SK-N-SH (cell line): ENCODE measurements at regions not wholly inside any gene's neighbourhood (a gene's known extent, or its start where the extent isn't known, plus 50 kb on each side); places are given as distances from the start of the nearest gene placed in this dataset.

ENCODE experiments used
- CTCF ChIA-PET: fragments of 300-600, 350-600 bp; formaldehyde crosslinking; extraction: SDS; loops from one replicate; lab custom pipeline; 2021; lab: Yijun Ruan, JAX
- POLR2A ChIA-PET: fragments of 350-600 bp; sonication (Branson Sonifier 250); formaldehyde crosslinking; extraction: SDS; loops from one replicate; lab custom pipeline; 2020; ENCODE audit warnings: antibody characterized with exemption, inconsistent platforms; lab: Yijun Ruan, JAX
- DNase-seq: peaks from one replicate; pipeline ENCODE4 v3.0.0; 2012
- H2AFZ ChIP-seq: fragments of 200-600 bp; sonication (generic); 2 replicates; pipeline ENCODE4 v1.8.1; 2016; ENCODE audit warnings: antibody characterized with exemption, mild to moderate bottlenecking, low read depth
- H3F3A ChIP-seq: fragments of 200-600 bp; sonication (generic); replicated peaks from 2 replicates; pipeline ENCODE3; 2016; ENCODE audit warnings: antibody characterized with exemption, mild to moderate bottlenecking; ENCODE audit not compliant: insufficient read depth
- H3K27ac ChIP-seq, 2 experiments: fragments of 200-500 bp in 1 of 2; fragments of 200-600 bp in 1 of 2; sonication (Bioruptor generic) in 1 of 2; sonication (generic), shearing (Covaris generic) in 1 of 2; 2 replicates each; pipeline versions ENCODE4 v1.5.1 to v1.6.1; 2014 to 2016; ENCODE audit warnings: low read depth in 2 of 2, inconsistent platforms in 1 of 2, low read length in 1 of 2, mild to moderate bottlenecking in 1 of 2, mixed read lengths in 1 of 2
- H3K27me3 ChIP-seq: fragments of 200-600 bp; sonication (generic), shearing (Covaris generic); 2 replicates; pipeline ENCODE4 v1.6.1; 2016; ENCODE audit warnings: mixed run types; ENCODE audit not compliant: insufficient read depth
- H3K36me3 ChIP-seq, 2 experiments: fragments of 200-500 bp in 1 of 2; fragments of 200-600 bp in 1 of 2; sonication (Bioruptor generic) in 1 of 2; sonication (generic) in 1 of 2; replicated peaks in 1 of 2; 2 replicates each; pipeline versions ENCODE3 to v1.5.1; 2014 to 2016; ENCODE audit warnings: low read length in 1 of 2, mild to moderate bottlenecking in 1 of 2; ENCODE audit not compliant: insufficient read depth in 2 of 2, control insufficient read depth in 1 of 2
- H3K4me1 ChIP-seq, 2 experiments: fragments of 200-500 bp in 1 of 2; fragments of 200-600 bp in 1 of 2; sonication (Bioruptor generic) in 1 of 2; sonication (generic), shearing (Covaris generic) in 1 of 2; 2 replicates each; pipeline versions ENCODE4 v1.5.1 to v1.6.1; 2014 to 2016; ENCODE audit warnings: low read depth in 1 of 2, low read length in 1 of 2, mixed run types in 1 of 2; ENCODE audit not compliant: insufficient read depth in 2 of 2, control insufficient read depth in 1 of 2
- H3K4me2 ChIP-seq: fragments of 200-600 bp; sonication (generic), shearing (Covaris generic); 2 replicates; pipeline ENCODE4 v1.6.1; 2017; ENCODE audit warnings: mixed run types
- H3K4me3 ChIP-seq, 2 experiments: fragments of 200-500 bp in 1 of 2; fragments of 200-600 bp in 1 of 2; sonication (Bioruptor generic) in 1 of 2; sonication (generic), shearing (Covaris generic) in 1 of 2; 2 replicates each; pipeline versions ENCODE4 v1.5.1 to v1.8.1; 2014 to 2016; ENCODE audit warnings: low read depth in 2 of 2, inconsistent platforms in 1 of 2, low read length in 1 of 2, mild to moderate bottlenecking in 1 of 2, mixed read lengths in 1 of 2, moderate library complexity in 1 of 2
- H3K79me2 ChIP-seq: fragments of 200-600 bp; sonication (generic); 2 replicates; pipeline ENCODE4 v1.8.1; 2017; ENCODE audit warnings: mild to moderate bottlenecking; ENCODE audit not compliant: insufficient read depth
- H3K9ac ChIP-seq: fragments of 200-600 bp; sonication (generic); 2 replicates; pipeline ENCODE4 v1.6.1; 2017; ENCODE audit warnings: mixed run types
- H3K9me2 ChIP-seq: fragments of 200-600 bp; sonication (generic); 2 replicates; pipeline ENCODE4 v1.6.1; 2017; ENCODE audit warnings: mixed run types
- H3K9me3 ChIP-seq: fragments of 200-600 bp; sonication (generic); 2 replicates; pipeline ENCODE4 v1.6.1; 2017; ENCODE audit warnings: mixed run types, mild to moderate bottlenecking, moderate library complexity
- H4K20me1 ChIP-seq: fragments of 200-600 bp; sonication (generic); 2 replicates; pipeline ENCODE4 v1.6.1; 2017; ENCODE audit warnings: mild to moderate bottlenecking, mixed run types; ENCODE audit not compliant: insufficient read depth
- GATA2 ChIP-seq: sonication (generic); formaldehyde crosslinking; IDR thresholded peaks from 2 replicates; pipeline ENCODE4 v1.5.0; 2020; ENCODE audit warnings: mild to moderate bottlenecking, missing genetic modification reagents
- MAX ChIP-seq: IDR thresholded peaks from 2 replicates; pipeline ENCODE4 v1.4.0; 2012; ENCODE audit warnings: low read depth
- POLR2AphosphoS5 ChIP-seq: IDR thresholded peaks from 2 replicates; pipeline ENCODE4 v1.6.1; 2012; ENCODE audit warnings: low read depth, low read length
- RAD21 ChIP-seq: IDR thresholded peaks from 2 replicates; pipeline ENCODE4 v1.6.1; 2012; ENCODE audit warnings: mild to moderate bottlenecking, low read length
- REST ChIP-seq: IDR thresholded peaks from 2 replicates; pipeline ENCODE4 v1.6.1; 2012; ENCODE audit warnings: mild to moderate bottlenecking, low read depth, low read length, moderate library complexity
- RFX5 ChIP-seq: IDR thresholded peaks from 2 replicates; pipeline ENCODE4 v1.6.1; 2012; ENCODE audit warnings: mild to moderate bottlenecking, improper control_type of control experiment, low read length
- RXRA ChIP-seq: IDR thresholded peaks from 2 replicates; pipeline ENCODE4 v1.4.0; 2012; ENCODE audit warnings: low read depth, mild to moderate bottlenecking, borderline replicate concordance
- TCF12 ChIP-seq: IDR thresholded peaks from 2 replicates; pipeline ENCODE4 v1.4.0; 2012
- WGBS: methylation state at CpG from one replicate; pipeline ENCODE4 v1.1.6; 2017; ENCODE audit warnings: low lambda C conversion rate; 5-methylcytosine and 5-hydroxymethylcytosine counted together
- TF ChIP-seq, protein P1 (sequence below): fragments of 200-600 bp; sonication (generic); IDR thresholded peaks from 2 replicates; pipeline ENCODE4 v1.6.1; 2017; ENCODE audit warnings: antibody characterized with exemption, mild to moderate bottlenecking, moderate library complexity
- TF ChIP-seq, protein P2 (sequence below): fragments of 150-350 bp; IDR thresholded peaks from 2 replicates; pipeline ENCODE4 v1.6.1; 2016; ENCODE audit warnings: mild to moderate bottlenecking, low read depth, low read length
- TF ChIP-seq, protein P3 (sequence below): IDR thresholded peaks from 2 replicates; pipeline ENCODE4 v1.4.0; 2012; ENCODE audit warnings: low read depth, borderline replicate concordance
- TF ChIP-seq, protein P4 (sequence below): IDR thresholded peaks from 2 replicates; pipeline ENCODE4; 2012

- no peak for TF ChIP-seq GATA2 (CRISPR knock-in tag)
- TF ChIP-seq RXRA, result no peak
- TF ChIP-seq RAD21, result no peak
- TF ChIP-seq, protein P1, sequence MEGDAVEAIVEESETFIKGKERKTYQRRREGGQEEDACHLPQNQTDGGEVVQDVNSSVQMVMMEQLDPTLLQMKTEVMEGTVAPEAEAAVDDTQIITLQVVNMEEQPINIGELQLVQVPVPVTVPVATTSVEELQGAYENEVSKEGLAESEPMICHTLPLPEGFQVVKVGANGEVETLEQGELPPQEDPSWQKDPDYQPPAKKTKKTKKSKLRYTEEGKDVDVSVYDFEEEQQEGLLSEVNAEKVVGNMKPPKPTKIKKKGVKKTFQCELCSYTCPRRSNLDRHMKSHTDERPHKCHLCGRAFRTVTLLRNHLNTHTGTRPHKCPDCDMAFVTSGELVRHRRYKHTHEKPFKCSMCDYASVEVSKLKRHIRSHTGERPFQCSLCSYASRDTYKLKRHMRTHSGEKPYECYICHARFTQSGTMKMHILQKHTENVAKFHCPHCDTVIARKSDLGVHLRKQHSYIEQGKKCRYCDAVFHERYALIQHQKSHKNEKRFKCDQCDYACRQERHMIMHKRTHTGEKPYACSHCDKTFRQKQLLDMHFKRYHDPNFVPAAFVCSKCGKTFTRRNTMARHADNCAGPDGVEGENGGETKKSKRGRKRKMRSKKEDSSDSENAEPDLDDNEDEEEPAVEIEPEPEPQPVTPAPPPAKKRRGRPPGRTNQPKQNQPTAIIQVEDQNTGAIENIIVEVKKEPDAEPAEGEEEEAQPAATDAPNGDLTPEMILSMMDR, result no peak
- TF ChIP-seq, protein P2, sequence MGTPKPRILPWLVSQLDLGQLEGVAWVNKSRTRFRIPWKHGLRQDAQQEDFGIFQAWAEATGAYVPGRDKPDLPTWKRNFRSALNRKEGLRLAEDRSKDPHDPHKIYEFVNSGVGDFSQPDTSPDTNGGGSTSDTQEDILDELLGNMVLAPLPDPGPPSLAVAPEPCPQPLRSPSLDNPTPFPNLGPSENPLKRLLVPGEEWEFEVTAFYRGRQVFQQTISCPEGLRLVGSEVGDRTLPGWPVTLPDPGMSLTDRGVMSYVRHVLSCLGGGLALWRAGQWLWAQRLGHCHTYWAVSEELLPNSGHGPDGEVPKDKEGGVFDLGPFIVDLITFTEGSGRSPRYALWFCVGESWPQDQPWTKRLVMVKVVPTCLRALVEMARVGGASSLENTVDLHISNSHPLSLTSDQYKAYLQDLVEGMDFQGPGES, result no peak
- no peak for TF ChIP-seq TCF12
Measured at GRCh38 chr2:122138561-122138960, 383.1 kb downstream of the TSN start (continued).

DNA sequence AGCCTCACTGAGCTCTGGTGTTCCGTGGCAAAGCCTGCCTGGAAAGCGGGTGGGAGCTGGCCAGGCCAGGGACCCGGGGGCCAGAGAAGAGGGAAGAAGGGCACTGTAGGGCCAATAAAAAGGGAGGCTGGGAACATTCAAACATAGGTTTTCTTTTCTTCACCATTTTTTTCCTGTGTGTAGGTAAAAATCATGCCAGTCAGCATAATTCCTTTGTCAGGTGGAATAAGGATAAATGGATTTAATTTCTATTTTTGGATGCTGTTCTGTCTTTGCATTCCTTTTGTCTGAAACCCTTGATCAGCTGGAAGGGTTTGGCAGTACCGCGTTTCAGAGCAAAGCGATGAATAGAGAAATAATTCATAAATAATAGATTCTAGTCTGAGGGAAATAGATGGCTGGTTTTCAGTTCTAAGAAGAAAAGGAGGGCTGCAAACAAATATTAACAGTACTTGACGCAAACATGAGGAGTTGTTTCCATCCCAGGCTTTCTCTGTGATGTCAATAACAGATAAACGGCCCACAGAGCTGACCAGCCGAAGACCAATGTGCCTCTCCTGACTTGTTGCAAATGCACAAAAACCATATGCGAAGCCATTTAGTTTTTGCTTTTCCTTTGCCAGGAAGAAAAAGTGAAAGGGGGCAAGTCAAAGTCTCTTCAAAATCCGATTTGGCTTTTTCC is 384.4 kb downstream of the TSN start:
- no peak overlapping the region for H3K9ac ChIP-seq
- H3F3A ChIP-seq, result no peaks in the 10 kb centered on the region
- no peak overlapping the region for H3K4me3 ChIP-seq
- H3K4me1 ChIP-seq, result no peaks in the 10 kb centered on the region
- TF ChIP-seq REST (no peak), POLR2AphosphoS5 (no peak), RAD21 (no peak), RFX5 (no peak), MAX (no peak)
- TF ChIP-seq, protein P3, sequence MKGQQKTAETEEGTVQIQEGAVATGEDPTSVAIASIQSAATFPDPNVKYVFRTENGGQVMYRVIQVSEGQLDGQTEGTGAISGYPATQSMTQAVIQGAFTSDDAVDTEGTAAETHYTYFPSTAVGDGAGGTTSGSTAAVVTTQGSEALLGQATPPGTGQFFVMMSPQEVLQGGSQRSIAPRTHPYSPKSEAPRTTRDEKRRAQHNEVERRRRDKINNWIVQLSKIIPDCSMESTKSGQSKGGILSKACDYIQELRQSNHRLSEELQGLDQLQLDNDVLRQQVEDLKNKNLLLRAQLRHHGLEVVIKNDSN, result no peak
- TF ChIP-seq, protein P4, sequence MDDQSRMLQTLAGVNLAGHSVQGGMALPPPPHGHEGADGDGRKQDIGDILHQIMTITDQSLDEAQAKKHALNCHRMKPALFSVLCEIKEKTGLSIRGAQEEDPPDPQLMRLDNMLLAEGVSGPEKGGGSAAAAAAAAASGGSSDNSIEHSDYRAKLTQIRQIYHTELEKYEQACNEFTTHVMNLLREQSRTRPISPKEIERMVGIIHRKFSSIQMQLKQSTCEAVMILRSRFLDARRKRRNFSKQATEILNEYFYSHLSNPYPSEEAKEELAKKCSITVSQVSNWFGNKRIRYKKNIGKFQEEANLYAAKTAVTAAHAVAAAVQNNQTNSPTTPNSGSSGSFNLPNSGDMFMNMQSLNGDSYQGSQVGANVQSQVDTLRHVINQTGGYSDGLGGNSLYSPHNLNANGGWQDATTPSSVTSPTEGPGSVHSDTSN, result no peak
- WGBS, result 41% methylated on average over 11 of the region's 11 CpGs
- H4K20me1 ChIP-seq, result no peaks in the 10 kb centered on the region
- no peaks in the 10 kb centered on the region for H3K27me3 ChIP-seq
- H3K9me3 ChIP-seq, result no peaks in the 10 kb centered on the region
- H3K9me2 ChIP-seq, result no peaks in the 10 kb centered on the region
- no peaks in the 10 kb centered on the region for H3K79me2 ChIP-seq
- no peak overlapping the region for H3K4me2 ChIP-seq
- no peak for DNase-seq
- ChIA-PET CTCF (no interaction called here), POLR2A (no interaction called here)
- H3K36me3 ChIP-seq, result no peaks in the 10 kb centered on the region
- no peak overlapping the region for H2AFZ ChIP-seq
- H3K27ac ChIP-seq, result no peak overlapping the region
